Jurkat, Clone E6-1 (cell line): ENCODE measurements at regions not wholly inside any gene's neighbourhood (a gene's known extent, or its start where the extent isn't known, plus 50 kb on each side); places are given as distances from the start of the nearest gene placed in this dataset.

Experiments
- DNase-seq: peaks from one replicate; pipeline ENCODE4 v3.0.0-alpha.2; 2011; ENCODE audit warnings: low read depth, low spot score
- H3K4me3 ChIP-seq: 2 replicates; pipeline ENCODE4 v1.5.1; 2011; ENCODE audit warnings: mild to moderate bottlenecking, low read length, control low read depth, moderate library complexity

DNA sequence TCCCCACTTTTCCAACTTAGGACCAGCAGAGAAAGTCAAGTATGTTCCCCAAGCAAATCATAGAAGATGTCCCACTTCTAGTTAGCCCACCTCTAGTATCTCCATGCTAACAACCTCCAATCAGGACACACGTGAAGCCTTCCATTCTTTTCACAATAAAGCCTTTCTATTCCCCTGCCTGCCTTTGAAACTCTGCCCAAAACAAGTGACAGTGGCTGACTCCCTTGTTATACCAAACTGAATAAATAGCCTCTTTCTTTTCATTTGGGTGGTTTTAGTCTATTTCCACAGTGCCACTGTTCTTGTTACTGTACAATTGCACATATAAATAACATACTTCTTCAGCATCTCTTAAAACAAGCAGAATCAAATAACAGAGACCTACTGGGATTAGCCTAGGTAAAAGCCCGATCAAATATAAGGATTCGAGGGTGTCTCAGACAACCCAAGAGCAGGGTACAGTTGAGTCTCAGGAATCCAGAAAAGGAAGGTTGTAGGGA lies 118.0 kb upstream of the NPHP3 start:
- no peak overlapping the region for H3K4me3 ChIP-seq
- no peak for DNase-seq

- no peak overlapping the region for H3K4me3 ChIP-seq
- DNase-seq, result no peak
Observed at GRCh38 chr3:132838477-132838876, 116.3 kb upstream of the NPHP3 start.

DNA sequence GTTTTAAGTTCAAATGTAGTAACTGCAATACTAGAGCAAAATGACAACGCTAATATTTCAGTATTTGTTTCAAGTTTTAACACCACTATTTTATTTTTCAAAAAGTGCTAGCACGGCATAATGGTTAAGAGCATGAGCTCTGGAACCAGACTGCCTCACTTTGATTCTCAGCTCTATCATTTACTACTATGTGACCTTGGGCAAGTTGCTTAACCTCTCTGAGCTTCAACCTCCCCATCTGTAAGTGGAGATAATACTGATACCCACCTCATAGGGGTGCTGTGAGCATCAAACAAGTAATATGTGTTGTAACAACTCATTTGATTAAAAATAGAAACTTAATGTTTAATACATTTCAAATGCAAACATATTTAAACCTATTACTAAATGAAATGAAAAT lies 115.4 kb upstream of the NPHP3 start:
- no peak overlapping the region for H3K4me3 ChIP-seq

DNA sequence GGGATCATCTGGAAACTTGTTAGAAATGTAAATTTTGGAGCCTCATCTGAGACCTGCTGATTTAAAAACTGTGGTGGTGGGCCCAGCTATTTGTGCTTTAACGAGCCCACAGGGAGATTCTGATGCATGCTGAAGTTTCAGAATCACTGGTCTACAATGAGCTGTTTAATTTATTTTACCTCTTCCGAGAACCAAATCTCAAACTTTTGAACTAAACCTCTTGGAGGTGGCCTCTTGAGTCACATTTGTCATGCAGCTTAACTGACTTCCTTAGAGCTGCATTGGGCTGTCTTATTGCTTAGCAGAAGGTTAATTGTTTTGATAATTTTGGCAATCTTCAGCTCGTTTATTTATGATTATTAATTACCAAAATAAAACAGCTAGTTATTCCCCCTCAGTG lies 112.1 kb upstream of the NPHP3 start:
- no peak overlapping the region for H3K4me3 ChIP-seq

More for the DNA sequence above, 115.4 kb upstream of the NPHP3 start:
- no peak for DNase-seq

GRCh38 chr3:132829101-132829500 lies 106.9 kb upstream of the NPHP3 start:
- H3K4me3 ChIP-seq, result no peak overlapping the region
- no peak for DNase-seq

More for the DNA sequence above, 112.1 kb upstream of the NPHP3 start:
- DNase-seq, result no peak

DNA sequence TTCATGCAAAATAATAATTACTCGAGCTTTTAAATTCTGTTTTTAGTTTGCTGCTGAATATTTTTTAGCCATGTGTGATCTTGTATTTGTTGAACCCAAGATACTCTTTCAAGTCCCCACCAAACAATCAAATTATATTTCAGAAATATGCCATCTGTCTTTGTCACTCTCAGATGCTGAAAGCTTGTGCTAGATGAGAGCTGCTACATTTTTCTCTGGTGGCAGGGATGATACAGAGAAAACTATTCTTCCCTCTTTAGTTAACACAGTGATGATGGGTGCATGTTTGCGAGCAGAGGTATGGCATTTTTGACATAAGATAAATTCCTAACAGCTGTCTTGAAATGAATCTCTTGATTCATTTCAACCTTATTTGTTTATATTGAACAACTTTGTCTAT lies 100.6 kb upstream of the NPHP3 start:
- DNase-seq, result no peak
- no peak overlapping the region for H3K4me3 ChIP-seq

DNA sequence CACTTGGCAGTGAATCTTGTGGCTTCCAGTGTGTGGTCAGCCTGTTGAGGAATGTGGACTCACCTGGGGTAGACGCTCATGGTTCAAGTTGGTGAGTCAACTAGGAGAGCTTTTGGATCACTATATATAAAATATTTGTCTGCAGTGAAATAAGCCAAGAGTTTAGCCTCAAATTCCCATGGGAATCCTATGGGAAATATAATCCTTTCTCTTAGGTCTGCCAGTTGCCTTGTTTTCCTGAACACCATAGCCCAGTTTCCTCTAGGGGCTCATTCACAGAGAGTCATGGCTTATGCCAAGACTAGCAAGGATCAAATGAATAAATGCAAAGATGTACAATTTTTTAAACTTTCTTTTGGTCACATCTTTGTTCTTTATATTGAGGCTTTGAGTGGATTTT lies 100.1 kb upstream of the NPHP3 start:
- H3K4me3 ChIP-seq, result no peak overlapping the region
- DNase-seq, result no peak

- no peak for DNase-seq
Observed at GRCh38 chr3:132821314-132821713, 99.1 kb upstream of the NPHP3 start.

DNA sequence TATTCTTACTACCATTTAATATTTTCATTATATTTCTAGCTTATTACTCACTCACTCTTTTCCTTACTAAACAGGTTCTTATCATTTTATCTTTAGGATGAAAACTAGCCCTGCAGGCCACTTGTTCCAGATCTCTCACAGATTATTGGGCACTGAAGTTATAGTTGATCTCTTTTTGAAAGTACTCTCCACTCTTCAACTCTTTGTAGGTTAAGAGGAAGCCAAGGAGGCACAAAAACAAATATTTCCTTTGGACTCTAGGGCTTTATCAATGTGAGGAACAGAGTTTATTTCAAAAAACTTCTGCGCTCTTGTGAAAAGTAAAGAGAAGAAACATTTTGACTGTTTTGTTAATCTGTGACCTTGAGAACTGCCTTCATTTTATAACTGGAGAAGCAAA lies 96.0 kb upstream of the NPHP3 start:
- H3K4me3 ChIP-seq, result no peak overlapping the region
- no peak for DNase-seq

More at GRCh38 chr3:132821314-132821713, 99.1 kb upstream of the NPHP3 start:
- no peak overlapping the region for H3K4me3 ChIP-seq

- no peak for DNase-seq
- H3K4me3 ChIP-seq, result no peak overlapping the region
Observed at GRCh38 chr3:132817646-132818177, 95.5 kb upstream of the NPHP3 start.

GRCh38 chr3:132805071-132805470 lies 82.9 kb upstream of the NPHP3 start:
- DNase-seq, result no peak
- no peak overlapping the region for H3K4me3 ChIP-seq

- DNase-seq, result no peak
- H3K4me3 ChIP-seq, result no peak overlapping the region
Observed at GRCh38 chr3:132804498-132804897, 82.3 kb upstream of the NPHP3 start.

GRCh38 chr3:132803889-132804288 lies 81.7 kb upstream of the NPHP3 start:
- no peak for DNase-seq
- H3K4me3 ChIP-seq, result no peak overlapping the region

DNA sequence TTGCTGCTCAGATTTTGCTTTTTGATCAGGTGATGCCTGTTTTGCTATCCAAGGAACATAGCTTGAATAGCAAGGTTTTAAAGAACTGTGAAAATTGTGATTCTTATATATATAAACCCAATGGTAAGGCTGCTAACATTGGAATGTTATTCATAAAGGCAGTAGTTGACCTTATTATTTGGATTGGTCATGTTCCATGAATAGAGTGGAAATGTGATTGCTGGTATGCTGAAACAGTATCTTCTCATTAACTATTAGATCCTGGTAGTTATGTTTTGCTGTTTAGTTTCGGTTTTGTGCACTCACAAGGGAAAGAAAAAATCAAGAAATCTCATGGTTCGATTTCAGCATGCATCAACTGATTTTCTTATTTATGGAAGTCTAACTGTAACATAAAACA lies 78.7 kb upstream of the NPHP3 start:
- H3K4me3 ChIP-seq, result no peak overlapping the region

GRCh38 chr3:132790806-132791205 lies 68.6 kb upstream of the NPHP3 start:
- H3K4me3 ChIP-seq, result no peak overlapping the region
- DNase-seq, result no peak

More for the DNA sequence above, 78.7 kb upstream of the NPHP3 start:
- DNase-seq, result no peak

- DNase-seq, result no peak
- H3K4me3 ChIP-seq, result no peak overlapping the region
Observed at GRCh38 chr3:132789959-132790358, 67.8 kb upstream of the NPHP3 start.

DNA sequence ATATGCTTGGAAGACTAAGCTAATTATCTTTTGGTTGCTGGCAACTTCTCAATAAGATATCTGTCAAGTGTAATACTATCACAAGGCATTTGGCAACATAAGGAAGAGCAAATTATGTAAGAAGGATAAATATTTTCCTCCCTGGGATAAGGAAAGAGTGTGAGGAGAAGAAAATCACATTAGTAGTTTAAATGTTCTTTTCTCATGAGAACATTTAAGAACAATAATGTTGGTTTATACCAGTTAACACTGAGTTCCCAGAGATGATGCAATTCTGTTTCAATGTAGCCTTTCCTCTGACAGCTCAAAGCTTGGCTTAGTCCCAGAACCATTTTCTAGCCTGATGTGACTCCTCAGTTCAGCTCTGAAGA lies 66.1 kb upstream of the NPHP3 start:
- H3K4me3 ChIP-seq, result no peak overlapping the region
- DNase-seq, result no peak

GRCh38 chr3:132787616-132788300 lies 65.5 kb upstream of the NPHP3 start:
- no peak for DNase-seq
- H3K4me3 ChIP-seq, result no peak overlapping the region

GRCh38 chr3:132786890-132787289 lies 64.7 kb upstream of the NPHP3 start:
- DNase-seq, result no peak
- H3K4me3 ChIP-seq, result no peak overlapping the region

DNA sequence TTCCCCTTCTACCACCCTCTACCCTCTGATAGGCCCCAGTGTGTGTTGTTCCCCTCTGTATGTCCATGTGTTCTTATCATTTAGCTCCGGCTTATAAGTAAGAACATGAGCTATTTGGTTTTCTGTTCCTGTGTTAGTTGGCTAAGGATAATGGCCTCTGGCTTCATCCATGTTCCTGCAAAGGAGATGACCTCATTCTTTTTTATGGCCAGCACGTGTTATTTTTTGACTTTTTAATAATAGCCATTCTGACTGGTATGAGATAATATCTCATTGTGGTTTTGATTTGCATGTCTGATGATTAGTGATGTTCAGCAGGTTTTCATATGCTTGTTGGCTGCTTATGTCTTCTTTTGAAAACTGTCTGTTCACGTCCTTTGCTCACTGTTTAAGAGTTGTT lies 63.1 kb upstream of the NPHP3 start:
- no peak for DNase-seq
- H3K4me3 ChIP-seq, result no peak overlapping the region

DNA sequence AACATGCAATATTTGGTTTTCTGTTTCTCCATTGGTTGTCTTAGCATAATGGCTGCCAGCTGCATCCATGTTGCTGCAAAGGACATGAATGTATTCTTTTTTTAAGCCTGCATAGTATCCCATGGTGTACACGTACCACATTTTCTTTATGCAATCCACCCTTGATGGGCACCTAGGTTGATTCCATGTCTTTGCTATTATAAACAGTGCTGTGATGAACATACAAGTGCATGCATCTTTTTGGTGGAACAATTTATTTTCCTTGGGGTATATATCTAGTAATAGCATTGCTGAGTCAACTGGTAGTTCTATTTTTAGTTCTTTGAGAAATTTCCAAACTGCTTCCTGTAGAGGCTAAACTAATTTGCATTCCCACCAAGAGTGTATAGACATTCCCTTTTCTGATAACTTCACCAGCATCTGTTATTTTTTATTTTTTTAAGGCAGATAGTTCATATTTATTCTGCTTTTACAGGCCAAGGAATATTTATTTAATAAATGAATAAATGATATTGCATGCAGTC lies 62.4 kb upstream of the NPHP3 start:
- DNase-seq, result no peak
- H3K4me3 ChIP-seq, result no peak overlapping the region
